HCT116 (cell line): ENCODE measurements at regions not wholly inside any gene's neighbourhood (a gene's known extent, or its start where the extent isn't known, plus 50 kb on each side); places are given as distances from the start of the nearest gene placed in this dataset.

Experiments used
- ATAC-seq: fragments of 200-7000 bp; cut with Tn5 transposase; 2 replicates; pipeline ENCODE4 v1.9.1; 2020; ENCODE audit warnings: mild to moderate bottlenecking, moderate library complexity
- BruUV-seq: library from RNA; stranded (reverse); fragments of 400-500 nt; replicated peaks from 2 replicates; lab custom pipeline; 2021; lab: Mats Ljungman, UMichigan
- CTCF ChIA-PET: fragments of 300-600 bp; sonication (Branson Sonifier 250); formaldehyde crosslinking; loops from one replicate; lab custom pipeline; 2021; ENCODE audit warnings: antibody characterized with exemption; lab: Charles Lee
- POLR2A ChIA-PET: fragments of 300-600, 350-600 bp; sonication (Branson Sonifier 250); formaldehyde crosslinking; loops from one replicate; lab custom pipeline; 2021; ENCODE audit warnings: antibody characterized with exemption; lab: Charles Lee
- RAD21 ChIA-PET, 2 experiments: fragments of 300-600 bp; sonication (Branson Sonifier 250); formaldehyde crosslinking; loops; one replicate each; lab custom pipeline; 2023; ENCODE audit warnings: low total read pairs in 2 of 2; ENCODE audit not compliant: uncharacterized antibody in 2 of 2, unreplicated experiment in 2 of 2, low non-redundant PET in 1 of 2; lab: Charles Lee
- DNase-seq: peaks from one replicate; pipeline ENCODE4 v3.0.0-alpha.2; 2010; ENCODE audit warnings: low read depth, low spot score
- H2AFZ ChIP-seq: fragments of 200-600 bp; shearing (Covaris generic), sonication (generic); 2 replicates; pipeline ENCODE4 v1.6.1; 2017; ENCODE audit warnings: low read depth, mixed run types, mixed read lengths, antibody characterized with exemption, low read length; ENCODE audit not compliant: poor library complexity, severe bottlenecking
- H3K27ac ChIP-seq: 2 replicates; pipeline ENCODE4 v1.5.1; 2012; ENCODE audit warnings: low read depth, low read length
- H3K27me3 ChIP-seq: fragments of 200-600 bp; sonication (generic); 2 replicates; pipeline ENCODE4 v1.6.1; 2016; ENCODE audit warnings: mixed run types, low read length, mixed read lengths; ENCODE audit not compliant: insufficient read depth
- H3K36me3 ChIP-seq, 2 experiments: fragments of 200-500 bp in 1 of 2; fragments of 200-600 bp in 1 of 2; sonication (Bioruptor generic) in 1 of 2; sonication (generic) in 1 of 2; 2 replicates each; pipeline versions ENCODE4 v1.5.1 to v1.6.1; 2014 to 2016; ENCODE audit warnings: low read length in 2 of 2, inconsistent platforms in 1 of 2, mixed read lengths in 1 of 2, mixed run types in 1 of 2; ENCODE audit not compliant: insufficient read depth in 2 of 2, control insufficient read depth in 1 of 2
- H3K4me1 ChIP-seq, 2 experiments: fragments of 200-600 bp in 1 of 2; sonication (generic) in 1 of 2; 2 replicates each; pipeline versions ENCODE4 v1.5.1 to v1.6.1; 2012 to 2017; ENCODE audit warnings: low read length in 2 of 2, inconsistent platforms in 1 of 2, mild to moderate bottlenecking in 1 of 2, mixed read lengths in 1 of 2, mixed run types in 1 of 2, moderate library complexity in 1 of 2; ENCODE audit not compliant: insufficient read depth in 2 of 2, control insufficient read depth in 1 of 2
- H3K4me2 ChIP-seq: fragments of 200-600 bp; sonication (generic); 2 replicates; pipeline ENCODE4 v1.6.1; 2017; ENCODE audit warnings: mixed run types, low read length, mixed read lengths
- H3K4me3 ChIP-seq, 2 experiments: fragments of 200-600 bp in 1 of 2; sonication (generic) in 1 of 2; replicated peaks in 1 of 2; 2 replicates each; pipeline ENCODE4 v1.5.1; 2011 to 2016; ENCODE audit warnings: low read length in 2 of 2, control low read depth in 1 of 2, low read depth in 1 of 2, mild to moderate bottlenecking in 1 of 2, mixed read lengths in 1 of 2, mixed run types in 1 of 2
- H3K79me2 ChIP-seq: fragments of 200-600 bp; sonication (generic); 2 replicates; pipeline ENCODE4 v1.6.1; 2017; ENCODE audit warnings: mild to moderate bottlenecking, mixed run types, low read length, moderate library complexity, mixed read lengths; ENCODE audit not compliant: insufficient read depth
- H3K9ac ChIP-seq: fragments of 200-600 bp; sonication (generic); 2 replicates; pipeline ENCODE4 v1.6.1; 2016; ENCODE audit warnings: low read length, mixed read lengths
- H3K9me2 ChIP-seq: fragments of 200-600 bp; sonication (generic), shearing (Covaris generic); 2 replicates; pipeline ENCODE4 v1.6.1; 2017; ENCODE audit warnings: mixed run types, mild to moderate bottlenecking, moderate library complexity; ENCODE audit not compliant: insufficient read depth
- H3K9me3 ChIP-seq, 2 experiments: fragments of 200-500 bp in 1 of 2; fragments of 200-600 bp in 1 of 2; sonication (Bioruptor generic) in 1 of 2; sonication (generic) in 1 of 2; 2 replicates each; pipeline ENCODE4 v1.6.1; 2014 to 2017; ENCODE audit warnings: low read length in 2 of 2, mixed read lengths in 2 of 2, inconsistent platforms in 1 of 2, low read depth in 1 of 2, mild to moderate bottlenecking in 1 of 2, mixed run types in 1 of 2, moderate library complexity in 1 of 2; ENCODE audit not compliant: control insufficient read depth in 1 of 2, insufficient read depth in 1 of 2
- H4K20me1 ChIP-seq: fragments of 200-600 bp; sonication (generic), shearing (Covaris generic); 2 replicates; pipeline ENCODE4 v1.6.1; 2017; ENCODE audit warnings: mixed run types, mild to moderate bottlenecking, moderate library complexity; ENCODE audit not compliant: insufficient read depth
- EZH2phosphoT487 ChIP-seq: fragments of 200-600 bp; IDR thresholded peaks from 2 replicates; pipeline ENCODE4 v1.6.1; 2018; ENCODE audit warnings: antibody characterized with exemption, borderline replicate concordance
- POLR2A ChIP-seq: IDR thresholded peaks from 2 replicates; pipeline ENCODE4 v1.7.0; 2011; ENCODE audit warnings: borderline replicate concordance; ENCODE audit not compliant: insufficient read depth, insufficient read length; ENCODE audit errors: extremely low read depth
- SRF ChIP-seq: IDR thresholded peaks from 2 replicates; pipeline ENCODE4 v1.6.1; 2012; ENCODE audit warnings: low read depth
- YY1 ChIP-seq: IDR thresholded peaks from 2 replicates; pipeline ENCODE4 v1.6.1; 2011; ENCODE audit warnings: low read length, low read depth, moderate library complexity, mild to moderate bottlenecking; ENCODE audit not compliant: insufficient replicate concordance; ENCODE audit errors: extremely low read depth
- ZFX ChIP-seq: fragments of 450-650 bp; IDR thresholded peaks from 2 replicates; pipeline ENCODE4 v1.6.1; 2017
- ZNF274 ChIP-seq: fragments of 200-500 bp; sonication (Bioruptor generic); IDR thresholded peaks from 2 replicates; pipeline ENCODE4 v1.6.1; 2014; ENCODE audit warnings: mild to moderate bottlenecking, low read depth, low read length, inconsistent platforms
- intact Hi-C: fragments of 100-400 bp; cut with micrococcal nuclease; formaldehyde crosslinking; loops from 2 replicates; pipeline ENCODE4 v1.10.0; 2022

DNA sequence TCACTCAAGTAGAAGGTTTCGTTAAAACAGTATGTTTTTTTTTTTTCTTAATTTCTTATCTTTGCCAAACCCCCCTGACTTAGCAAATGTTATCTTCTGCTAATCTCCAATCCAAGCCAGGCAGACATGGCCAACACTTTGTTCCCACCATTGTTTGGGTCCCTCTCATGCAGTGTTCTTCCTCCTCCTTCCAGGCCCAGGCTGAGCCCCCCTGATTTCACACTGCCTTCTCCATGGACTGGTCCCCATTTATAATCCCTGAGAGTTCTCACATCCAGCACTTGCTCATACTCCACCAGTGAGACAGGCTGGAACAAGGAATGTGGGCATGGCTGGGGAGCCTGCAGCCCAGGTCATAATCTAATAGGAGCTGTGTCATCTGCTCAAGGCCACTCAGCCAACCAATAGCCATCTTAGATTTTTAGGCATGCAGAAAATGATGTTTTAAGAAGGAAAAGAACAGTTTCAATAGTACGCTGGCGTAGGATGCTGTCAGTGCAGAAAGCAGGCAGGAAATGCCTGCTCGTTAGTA is 238.4 kb upstream of the CCDC196 start:
- H3K4me1 ChIP-seq, result no peaks in the 10 kb centered on the region
- ChIA-PET RAD21 (no interaction called here), POLR2A (no interaction called here), CTCF (no interaction called here)
- no peak overlapping the region for H3K27ac ChIP-seq
- intact Hi-C loops, result no loop called here
- H3K4me2 ChIP-seq, result no peak overlapping the region
- TF ChIP-seq EZH2phosphoT487, result no peak
- TF ChIP-seq SRF, result no peak
- no peak for TF ChIP-seq POLR2A
- TF ChIP-seq YY1, result no peak
- no peak for TF ChIP-seq ZFX
- TF ChIP-seq ZNF274, result no peak
- H3K9me3 ChIP-seq, result no peaks in the 10 kb centered on the region
- no TSS peak for BruUV-seq
- H3K79me2 ChIP-seq, result no peaks in the 10 kb centered on the region
- no peaks in the 10 kb centered on the region for H3K36me3 ChIP-seq
- no peak for DNase-seq
- H2AFZ ChIP-seq, result no peak overlapping the region
- no peaks in the 10 kb centered on the region for H4K20me1 ChIP-seq
- no peak overlapping the region for H3K4me3 ChIP-seq
- no peaks in the 10 kb centered on the region; the same call in 1 of the 2 replicates for H3K27me3 ChIP-seq
- no peak for ATAC-seq
- H3K9ac ChIP-seq, result no peak overlapping the region
- H3K9me2 ChIP-seq, result no peaks in the 10 kb centered on the region

DNA sequence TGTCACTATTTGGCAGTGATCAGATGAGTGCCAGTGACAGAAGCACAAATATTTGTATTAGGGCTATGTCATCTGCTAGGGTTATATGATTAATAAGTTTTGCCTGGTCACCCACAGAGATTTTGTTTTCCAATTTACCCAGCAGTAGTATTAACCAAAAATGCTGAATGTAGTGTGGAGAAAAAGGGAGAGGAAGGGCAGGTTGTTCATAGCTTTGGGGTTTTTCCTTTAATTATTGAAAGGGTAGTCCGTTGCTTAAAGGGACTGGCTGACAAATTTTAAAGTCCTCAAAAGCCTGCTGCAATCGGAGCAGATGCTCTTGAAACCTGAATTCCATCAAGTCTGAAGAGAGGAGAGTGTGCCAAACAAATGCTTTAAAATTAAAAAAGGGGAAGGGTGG is 237.9 kb upstream of the CCDC196 start:
- no peak overlapping the region for H3K9ac ChIP-seq
- no peaks in the 10 kb centered on the region for H3K4me1 ChIP-seq
- H3K9me2 ChIP-seq, result no peaks in the 10 kb centered on the region
- H3K4me2 ChIP-seq, result no peak overlapping the region
- H3K27me3 ChIP-seq, result no peaks in the 10 kb centered on the region; the same call in 1 of the 2 replicates
- no peaks in the 10 kb centered on the region for H3K79me2 ChIP-seq
- DNase-seq, result no peak
- no peak for ATAC-seq
- no TSS peak for BruUV-seq
- ChIA-PET POLR2A (no interaction called here), RAD21 (no interaction called here), CTCF (no interaction called here)
- no peaks in the 10 kb centered on the region for H3K36me3 ChIP-seq
- no peak overlapping the region for H3K4me3 ChIP-seq
- intact Hi-C loops, result no loop called here
- H2AFZ ChIP-seq, result no peak overlapping the region
- H4K20me1 ChIP-seq, result no peaks in the 10 kb centered on the region
- TF ChIP-seq EZH2phosphoT487, result no peak
- no peaks in the 10 kb centered on the region for H3K9me3 ChIP-seq
- no peak overlapping the region for H3K27ac ChIP-seq
